CD4-positive, alpha-beta T cell treated with Interleukin-4 for 4 hours (primary cell): ENCODE measurements at regions not wholly inside any gene's neighbourhood (a gene's known extent, or its start where the extent isn't known, plus 50 kb on each side); places are given as distances from the start of the nearest gene placed in this dataset.
"Not testable (repeated sequence)": the region's sequence is repeated elsewhere in the genome, so short reads cannot be mapped to it uniquely, and the experiment has no call there.

Experiments
- DNase-seq: peaks from one replicate; pipeline ENCODE4 v3.0.0-alpha.2; 2020

- DNase-seq = no peak
Measured at GRCh38 chr2:22952656-22953225, 432.2 kb upstream of the KLHL29 start.

GRCh38 chr2:22957446-22957845, 427.5 kb upstream of the KLHL29 start:
- DNase-seq = no peak

GRCh38 chr2:22958308-22958707, 426.7 kb upstream of the KLHL29 start:
- no peak for DNase-seq

- no peak for DNase-seq
Measured at GRCh38 chr2:22967756-22968155, 417.2 kb upstream of the KLHL29 start.

- DNase-seq = no peak
Measured at GRCh38 chr2:22970284-22970975, 414.5 kb upstream of the KLHL29 start.

- no peak for DNase-seq
Measured at GRCh38 chr2:22970991-22971390, 414.0 kb upstream of the KLHL29 start.

- no peak for DNase-seq
Measured at GRCh38 chr2:22981785-22982184, 403.2 kb upstream of the KLHL29 start.

GRCh38 chr2:22984152-22984551, 400.8 kb upstream of the KLHL29 start:
- not testable (repeated sequence) for DNase-seq

- no peak for DNase-seq
Measured at GRCh38 chr2:22990246-22990645, 394.7 kb upstream of the KLHL29 start.

- DNase-seq = no peak
Measured at GRCh38 chr2:22991844-22992243, 393.1 kb upstream of the KLHL29 start.

GRCh38 chr2:22992441-22992840, 392.5 kb upstream of the KLHL29 start:
- no peak for DNase-seq

- no peak for DNase-seq
Measured at GRCh38 chr2:22993250-22993649, 391.7 kb upstream of the KLHL29 start.

GRCh38 chr2:22995576-22995975, 389.4 kb upstream of the KLHL29 start:
- DNase-seq = no peak

GRCh38 chr2:22996911-22997310, 388.1 kb upstream of the KLHL29 start:
- no peak for DNase-seq

GRCh38 chr2:22998359-22998758, 386.6 kb upstream of the KLHL29 start:
- DNase-seq = no peak

- no peak for DNase-seq
Measured at GRCh38 chr2:22999951-23000350, 385.0 kb upstream of the KLHL29 start.

- no peak for DNase-seq
Measured at GRCh38 chr2:23002234-23002633, 382.7 kb upstream of the KLHL29 start.

GRCh38 chr2:23005469-23005868, 379.5 kb upstream of the KLHL29 start:
- DNase-seq = no peak

- DNase-seq = no peak
Measured at GRCh38 chr2:23007631-23008235, 377.2 kb upstream of the KLHL29 start.

- DNase-seq = no peak
Measured at GRCh38 chr2:23008440-23008839, 376.5 kb upstream of the KLHL29 start.

GRCh38 chr2:23008951-23009350, 376.0 kb upstream of the KLHL29 start:
- no peak for DNase-seq

- no peak for DNase-seq
Measured at GRCh38 chr2:23009545-23010149, 375.3 kb upstream of the KLHL29 start.

GRCh38 chr2:23012499-23012898, 372.5 kb upstream of the KLHL29 start:
- DNase-seq = no peak

GRCh38 chr2:23015651-23016200, 369.3 kb upstream of the KLHL29 start:
- no peak for DNase-seq
